ENCODE measurements at regions not wholly inside any gene's neighbourhood (a gene's known extent, or its start where the extent isn't known, plus 50 kb on each side); places are given as distances from the start of the nearest gene placed in this dataset.

GRCh38 chr5:97580746-97581145, 397.7 kb upstream of the RIOK2 start:
- WGBS (ENCODE audit: insufficient coverage) = no CpG with 5 or more reads among the region's 2 CpGs
- Histone ChIP-seq H3K79me2 (ENCODE audit: insufficient read depth, low read length) (no peaks in the 10 kb centered on the region), H3K4me1 (ENCODE audit: control insufficient read depth in 1 of 2, insufficient read depth in 2 of 2, low read length in 2 of 2) (no peaks in the 10 kb centered on the region), H2AFZ (ENCODE audit: insufficient read depth, low read depth, low read length, poor library complexity, severe bottlenecking) (no peak overlapping the region), H3K4me3 (replicated peaks in 1 of 3; ENCODE audit: low read depth in 2 of 3, low read length in 3 of 3) (no peak overlapping the region), H3K9ac (ENCODE audit: insufficient read depth, low read length, poor library complexity, severe bottlenecking) (no peak overlapping the region), H3K36me3 (replicated peaks in 1 of 2; ENCODE audit: control insufficient read depth in 1 of 2, insufficient read depth in 2 of 2, low read length in 2 of 2) (no peaks in the 10 kb centered on the region), H3K27me3 (ENCODE audit: control insufficient read depth in 2 of 2, insufficient read depth in 2 of 2, low read length in 2 of 2) (no peaks in the 10 kb centered on the region), H3K4me2 (replicated peaks; ENCODE audit: extremely low read depth, low read length, poor library complexity, severe bottlenecking) (no peak overlapping the region), H4K20me1 (ENCODE audit: insufficient read depth, low read length) (no peaks in the 10 kb centered on the region), H3K9me3 (replicated peaks in 1 of 2; ENCODE audit: control insufficient read depth in 1 of 2, insufficient read depth in 1 of 2, low read length in 2 of 2) (peaks cover 0 to 12% of the 10 kb centered on the region in 2 donors), H3K27ac (ENCODE audit: low read depth in 1 of 2, low read length in 2 of 2) (no peak overlapping the region)
- intact Hi-C loops (cut with micrococcal nuclease) = no loop called here
- TF ChIP-seq CTCF (IDR thresholded peaks at IDR 0.05) = no peak
- DNase-seq = no peak
- H3K36me3 Mint-ChIP-seq = no peaks in the 10 kb centered on the region
- no peak overlapping the region for H3K4me3 Mint-ChIP-seq
- no peaks in the 10 kb centered on the region for H3K27me3 Mint-ChIP-seq (ENCODE audit: low read depth in 3 of 3)
- H3K27ac Mint-ChIP-seq = no peak overlapping the region
- peaks cover 2 to 13% (median 9%) of the 10 kb centered on the region in 7 donors for H3K9me3 Mint-ChIP-seq
- no peaks in the 10 kb centered on the region for H3K4me1 Mint-ChIP-seq

- no peak for TF ChIP-seq CTCF (IDR thresholded peaks at IDR 0.05)
- no peaks in the 10 kb centered on the region for H3K36me3 Mint-ChIP-seq
- Histone ChIP-seq H3K27ac (ENCODE audit: low read depth in 1 of 2, low read length in 2 of 2) (no peak overlapping the region), H3K36me3 (replicated peaks in 1 of 2; ENCODE audit: control insufficient read depth in 1 of 2, insufficient read depth in 2 of 2, low read length in 2 of 2) (no peaks in the 10 kb centered on the region), H2AFZ (ENCODE audit: insufficient read depth, low read depth, low read length, poor library complexity, severe bottlenecking) (no peak overlapping the region), H3K9ac (ENCODE audit: insufficient read depth, low read length, poor library complexity, severe bottlenecking) (no peak overlapping the region), H3K79me2 (ENCODE audit: insufficient read depth, low read length) (no peaks in the 10 kb centered on the region), H4K20me1 (ENCODE audit: insufficient read depth, low read length) (no peaks in the 10 kb centered on the region), H3K27me3 (ENCODE audit: control insufficient read depth in 2 of 2, insufficient read depth in 2 of 2, low read length in 2 of 2) (no peaks in the 10 kb centered on the region), H3K4me2 (replicated peaks; ENCODE audit: extremely low read depth, low read length, poor library complexity, severe bottlenecking) (no peak overlapping the region), H3K9me3 (replicated peaks in 1 of 2; ENCODE audit: control insufficient read depth in 1 of 2, insufficient read depth in 1 of 2, low read length in 2 of 2) (peaks cover 5% of the 10 kb centered on the region in 2 donors), H3K4me3 (replicated peaks in 1 of 3; ENCODE audit: low read depth in 2 of 3, low read length in 3 of 3) (no peak overlapping the region), H3K4me1 (ENCODE audit: control insufficient read depth in 1 of 2, insufficient read depth in 2 of 2, low read length in 2 of 2) (no peaks in the 10 kb centered on the region)
- DNase-seq = no peak
- no peaks in the 10 kb centered on the region for H3K4me1 Mint-ChIP-seq
- H3K9me3 Mint-ChIP-seq = peaks cover 2 to 17% (median 5%) of the 10 kb centered on the region in 7 donors
- H3K27me3 Mint-ChIP-seq (ENCODE audit: low read depth in 3 of 3) = no peaks in the 10 kb centered on the region
- no peak overlapping the region for H3K27ac Mint-ChIP-seq
- no CpG with 5 or more reads among the region's 1 CpG for WGBS (ENCODE audit: insufficient coverage)
- H3K4me3 Mint-ChIP-seq = no peak overlapping the region
- intact Hi-C loops (cut with micrococcal nuclease) = no loop called here
These were observed 408.7 kb upstream of the RIOK2 start for GRCh38 chr5:97591781-97592180.
